Kidney (tissue), 13 donors: ENCODE measurements at regions not wholly inside any gene's neighbourhood (a gene's known extent, or its start where the extent isn't known, plus 50 kb on each side); places are given as distances from the start of the nearest gene placed in this dataset.

Experiments used
- DNase-seq, 5 donors: peaks; one replicate each; pipeline ENCODE4 v3.0.0-alpha.2; 2013 to 2020
- FAIRE-seq: peaks from 2 replicates; lab custom pipeline; 2012; peaks lifted over from hg19 to GRCh38; lab: Jason Lieb, UNC
- H3K27ac ChIP-seq, 2 donors: one replicate each; pipeline ENCODE4 v1.7.0; 2013; ENCODE audit warnings: low read depth in 2 of 2, low read length in 2 of 2, inconsistent platforms in 1 of 2
- H3K27me3 ChIP-seq: one replicate; pipeline ENCODE4 v1.7.1; 2013; ENCODE audit warnings: low read length, inconsistent platforms; ENCODE audit not compliant: control insufficient read depth, insufficient read depth
- H3K36me3 ChIP-seq, 3 donors: one replicate each; pipeline versions ENCODE4 v1.7.0 to v1.7.1; 2013; ENCODE audit warnings: low read length in 3 of 3, control low read depth in 1 of 3, inconsistent platforms in 1 of 3; ENCODE audit not compliant: insufficient read depth in 3 of 3, control insufficient read depth in 2 of 3
- H3K4me1 ChIP-seq, 3 donors: one replicate each; pipeline versions ENCODE4 v1.7.0 to v1.7.1; 2013; ENCODE audit warnings: low read length in 3 of 3, inconsistent platforms in 1 of 3, low read depth in 1 of 3; ENCODE audit not compliant: control insufficient read depth in 2 of 3, insufficient read depth in 2 of 3
- H3K4me3 ChIP-seq, 3 donors: one replicate each; pipeline versions ENCODE4 v1.7.0 to v1.8.1; 2013; ENCODE audit warnings: low read length in 3 of 3, control low read depth in 1 of 3, inconsistent platforms in 1 of 3
- H3K9ac ChIP-seq, 3 donors: one replicate each; pipeline versions ENCODE4 v1.7.0 to v1.7.1; 2013; ENCODE audit warnings: low read length in 3 of 3, control low read depth in 1 of 3, inconsistent platforms in 1 of 3
- H3K9me3 ChIP-seq, 3 donors: one replicate each; pipeline versions ENCODE4 v1.7.0 to v1.7.1; 2013; ENCODE audit warnings: low read length in 3 of 3, control low read depth in 1 of 3, inconsistent platforms in 1 of 3; ENCODE audit not compliant: control insufficient read depth in 2 of 3, insufficient read depth in 1 of 3
- intact Hi-C: fragments of 100-400 bp; cut with DNase I; formaldehyde crosslinking; loops from one replicate; pipeline ENCODE4 v1.11.1; 2022
- TF ChIP-seq, protein P1 (sequence below): IDR thresholded peaks from 3 replicates; pipeline ENCODE4 v1.5.1; 2012; ENCODE audit warnings: mild to moderate bottlenecking, moderate library complexity, borderline replicate concordance; ENCODE audit not compliant: insufficient read depth; ENCODE audit errors: extremely low read depth
- donor health status: control.
- donor health status: control.
- donor health status: control.
- donor health status: control.
- donor health status: control.
- donor health status: DM: yes; HTN: yes; CAD: no.
- donor health status: Normal renal cell carcinoma (clear cell type).

GRCh38 chr2:139155991-139156390 lies 375.8 kb upstream of the NXPH2 start:
- TF ChIP-seq, protein P1, sequence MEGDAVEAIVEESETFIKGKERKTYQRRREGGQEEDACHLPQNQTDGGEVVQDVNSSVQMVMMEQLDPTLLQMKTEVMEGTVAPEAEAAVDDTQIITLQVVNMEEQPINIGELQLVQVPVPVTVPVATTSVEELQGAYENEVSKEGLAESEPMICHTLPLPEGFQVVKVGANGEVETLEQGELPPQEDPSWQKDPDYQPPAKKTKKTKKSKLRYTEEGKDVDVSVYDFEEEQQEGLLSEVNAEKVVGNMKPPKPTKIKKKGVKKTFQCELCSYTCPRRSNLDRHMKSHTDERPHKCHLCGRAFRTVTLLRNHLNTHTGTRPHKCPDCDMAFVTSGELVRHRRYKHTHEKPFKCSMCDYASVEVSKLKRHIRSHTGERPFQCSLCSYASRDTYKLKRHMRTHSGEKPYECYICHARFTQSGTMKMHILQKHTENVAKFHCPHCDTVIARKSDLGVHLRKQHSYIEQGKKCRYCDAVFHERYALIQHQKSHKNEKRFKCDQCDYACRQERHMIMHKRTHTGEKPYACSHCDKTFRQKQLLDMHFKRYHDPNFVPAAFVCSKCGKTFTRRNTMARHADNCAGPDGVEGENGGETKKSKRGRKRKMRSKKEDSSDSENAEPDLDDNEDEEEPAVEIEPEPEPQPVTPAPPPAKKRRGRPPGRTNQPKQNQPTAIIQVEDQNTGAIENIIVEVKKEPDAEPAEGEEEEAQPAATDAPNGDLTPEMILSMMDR: no peak
- Histone ChIP-seq H3K9me3 (no peaks in the 10 kb centered on the region), H3K27me3 (no peaks in the 10 kb centered on the region), H3K4me3 (no peak overlapping the region), H3K36me3 (no peaks in the 10 kb centered on the region), H3K27ac (no peak overlapping the region), H3K4me1 (no peaks in the 10 kb centered on the region), H3K9ac (no peak overlapping the region)
- intact Hi-C loops: no loop called here
- DNase-seq: no peak
- no peak for FAIRE-seq

- Histone ChIP-seq H3K36me3 (no peaks in the 10 kb centered on the region), H3K27me3 (no peaks in the 10 kb centered on the region), H3K9me3 (no peaks in the 10 kb centered on the region), H3K4me1 (no peaks in the 10 kb centered on the region), H3K27ac (no peak overlapping the region), H3K4me3 (no peak overlapping the region), H3K9ac (no peak overlapping the region)
- intact Hi-C loops: no loop called here
- DNase-seq: peak in 2 of 5 donors; percentile 46 to 58
- no peak for FAIRE-seq
- TF ChIP-seq, protein P1: no peak
Observed at GRCh38 chr2:139142252-139142880, 362.2 kb upstream of the NXPH2 start.

GRCh38 chr2:139124271-139124670 lies 344.1 kb upstream of the NXPH2 start:
- TF ChIP-seq, protein P1: no peak
- Histone ChIP-seq H3K36me3 (no peaks in the 10 kb centered on the region), H3K4me3 (no peak overlapping the region), H3K4me1 (no peaks in the 10 kb centered on the region), H3K27ac (no peak overlapping the region), H3K9ac (no peak overlapping the region), H3K9me3 (no peaks in the 10 kb centered on the region), H3K27me3 (no peaks in the 10 kb centered on the region)
- no peak for DNase-seq
- intact Hi-C loops: no loop called here
- no peak for FAIRE-seq

DNA sequence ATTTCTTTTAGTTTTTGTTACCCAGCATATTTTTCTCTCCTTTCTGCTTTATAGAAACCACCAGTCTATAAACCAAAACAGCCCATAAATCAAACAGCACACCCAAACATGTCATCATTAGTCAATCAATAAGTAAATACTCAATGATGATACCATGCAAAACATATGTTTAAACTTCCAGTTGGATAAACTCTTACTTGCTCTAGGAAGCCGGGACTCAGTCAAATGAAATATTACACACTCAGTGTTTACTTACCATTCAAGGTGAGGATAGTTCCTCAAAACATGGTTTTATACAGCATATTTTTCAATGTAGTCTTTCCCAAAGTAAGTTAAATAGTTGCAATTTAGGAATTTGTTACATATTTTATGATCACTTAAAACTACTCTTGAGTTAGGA lies 343.6 kb upstream of the NXPH2 start:
- FAIRE-seq: no peak
- Histone ChIP-seq H3K9me3 (no peaks in the 10 kb centered on the region), H3K4me1 (no peaks in the 10 kb centered on the region), H3K27me3 (no peaks in the 10 kb centered on the region), H3K36me3 (no peaks in the 10 kb centered on the region), H3K4me3 (no peak overlapping the region), H3K9ac (no peak overlapping the region), H3K27ac (no peak overlapping the region)
- no peak for DNase-seq
- intact Hi-C loops: no loop called here
- TF ChIP-seq, protein P1: no peak
